ENCODE measurements at regions not wholly inside any gene's neighbourhood (a gene's known extent, or its start where the extent isn't known, plus 50 kb on each side); places are given as distances from the start of the nearest gene placed in this dataset.

GRCh38 chr4:115187136-115187535 lies 73.7 kb upstream of the NDST4 start:
- TF ChIP-seq POLR2AphosphoS5 (IDR thresholded peaks at IDR 0.05; ENCODE audit: low read depth, low read length) (no peak), REST (IDR thresholded peaks at IDR 0.05; ENCODE audit: insufficient read depth in 1 of 2, low read depth in 2 of 2, low read length in 2 of 2) (no peak)

All from PFSK-1 (cell line).